Calu3 (cell line): ENCODE measurements at regions not wholly inside any gene's neighbourhood (a gene's known extent, or its start where the extent isn't known, plus 50 kb on each side); places are given as distances from the start of the nearest gene placed in this dataset.
A peak's percentile ranks its signal among the peaks of the same experiment; 100 is the strongest.

Experiments used
- BruUV-seq: library from RNA; stranded (reverse); fragments of 400-500 nt; replicated peaks from 2 replicates; lab custom pipeline; 2021; lab: Mats Ljungman, UMichigan
- CTCF ChIA-PET: fragments of 300-600 bp; sonication (Branson Sonifier 250); formaldehyde crosslinking; loops from one replicate; lab custom pipeline; 2022; ENCODE audit warnings: antibody characterized with exemption; lab: Charles Lee
- DNase-seq: peaks from one replicate; pipeline ENCODE4 v3.0.0; 2022
- H3K27ac Mint-ChIP-seq: one replicate; pipeline ENCODE4 v1.8.0; 2022; ENCODE audit warnings: mixed read lengths; ENCODE audit not compliant: unreplicated experiment
- H3K27me3 Mint-ChIP-seq: one replicate; pipeline ENCODE4 v1.8.0; 2022; ENCODE audit warnings: mixed read lengths; ENCODE audit not compliant: unreplicated experiment
- H3K36me3 Mint-ChIP-seq: one replicate; pipeline ENCODE4 v1.8.0; 2022; ENCODE audit warnings: mild to moderate bottlenecking, moderate library complexity, mixed read lengths; ENCODE audit not compliant: insufficient read depth, unreplicated experiment
- H3K4me1 Mint-ChIP-seq: one replicate; pipeline ENCODE4 v1.8.0; 2022; ENCODE audit warnings: mild to moderate bottlenecking, low read depth, mixed read lengths; ENCODE audit not compliant: unreplicated experiment
- H3K4me3 Mint-ChIP-seq: one replicate; pipeline ENCODE4 v1.8.0; 2022; ENCODE audit warnings: mild to moderate bottlenecking, low read depth, moderate library complexity, mixed read lengths; ENCODE audit not compliant: unreplicated experiment
- H3K9me3 Mint-ChIP-seq: one replicate; pipeline ENCODE4 v1.8.0; 2022; ENCODE audit warnings: low read depth, mixed read lengths; ENCODE audit not compliant: unreplicated experiment
- intact Hi-C: fragments of 100-400 bp; cut with micrococcal nuclease; formaldehyde crosslinking; loops from one replicate; pipeline ENCODE4 v1.10.0; 2022; ENCODE audit not compliant: unreplicated experiment
- TF ChIP-seq, protein P1 (sequence below): fragments of 200-600 bp; IDR thresholded peaks from one replicate; pipeline ENCODE4 v1.8.0; 2022; ENCODE audit warnings: antibody characterized with exemption; ENCODE audit not compliant: unreplicated experiment

DNA sequence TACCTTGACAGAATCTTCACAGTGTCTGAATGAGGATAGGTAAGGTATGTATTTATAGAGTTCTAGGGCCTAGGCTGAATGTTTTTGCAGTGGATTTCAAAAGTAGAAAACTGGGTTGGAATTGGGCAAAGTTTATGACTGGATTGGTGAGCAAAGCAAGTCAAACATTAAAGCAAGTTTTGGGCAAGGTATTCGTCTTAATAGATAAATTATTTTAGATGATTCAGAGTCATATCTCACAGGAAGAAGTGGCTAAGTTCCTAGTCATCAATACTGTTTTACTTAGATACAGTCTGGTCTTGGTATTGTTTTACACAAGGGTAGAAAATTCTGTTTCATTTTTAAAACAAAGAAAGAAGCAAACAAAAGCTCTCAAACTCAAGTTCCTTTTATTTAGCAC lies 284.1 kb upstream of the EPHA7 start:
- Mint-ChIP-seq H3K36me3 (no peaks in the 10 kb centered on the region), H3K9me3 (peaks cover 5% of the 10 kb centered on the region), H3K27me3 (no peaks in the 10 kb centered on the region), H3K4me1 (peaks cover 16% of the 10 kb centered on the region), H3K27ac (no peak overlapping the region), H3K4me3 (no peak overlapping the region)
- intact Hi-C loops: no loop called here
- TF ChIP-seq, protein P1, sequence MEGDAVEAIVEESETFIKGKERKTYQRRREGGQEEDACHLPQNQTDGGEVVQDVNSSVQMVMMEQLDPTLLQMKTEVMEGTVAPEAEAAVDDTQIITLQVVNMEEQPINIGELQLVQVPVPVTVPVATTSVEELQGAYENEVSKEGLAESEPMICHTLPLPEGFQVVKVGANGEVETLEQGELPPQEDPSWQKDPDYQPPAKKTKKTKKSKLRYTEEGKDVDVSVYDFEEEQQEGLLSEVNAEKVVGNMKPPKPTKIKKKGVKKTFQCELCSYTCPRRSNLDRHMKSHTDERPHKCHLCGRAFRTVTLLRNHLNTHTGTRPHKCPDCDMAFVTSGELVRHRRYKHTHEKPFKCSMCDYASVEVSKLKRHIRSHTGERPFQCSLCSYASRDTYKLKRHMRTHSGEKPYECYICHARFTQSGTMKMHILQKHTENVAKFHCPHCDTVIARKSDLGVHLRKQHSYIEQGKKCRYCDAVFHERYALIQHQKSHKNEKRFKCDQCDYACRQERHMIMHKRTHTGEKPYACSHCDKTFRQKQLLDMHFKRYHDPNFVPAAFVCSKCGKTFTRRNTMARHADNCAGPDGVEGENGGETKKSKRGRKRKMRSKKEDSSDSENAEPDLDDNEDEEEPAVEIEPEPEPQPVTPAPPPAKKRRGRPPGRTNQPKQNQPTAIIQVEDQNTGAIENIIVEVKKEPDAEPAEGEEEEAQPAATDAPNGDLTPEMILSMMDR: no peak
- DNase-seq: no peak
- no TSS peak for BruUV-seq
- CTCF ChIA-PET: no interaction called here

DNA sequence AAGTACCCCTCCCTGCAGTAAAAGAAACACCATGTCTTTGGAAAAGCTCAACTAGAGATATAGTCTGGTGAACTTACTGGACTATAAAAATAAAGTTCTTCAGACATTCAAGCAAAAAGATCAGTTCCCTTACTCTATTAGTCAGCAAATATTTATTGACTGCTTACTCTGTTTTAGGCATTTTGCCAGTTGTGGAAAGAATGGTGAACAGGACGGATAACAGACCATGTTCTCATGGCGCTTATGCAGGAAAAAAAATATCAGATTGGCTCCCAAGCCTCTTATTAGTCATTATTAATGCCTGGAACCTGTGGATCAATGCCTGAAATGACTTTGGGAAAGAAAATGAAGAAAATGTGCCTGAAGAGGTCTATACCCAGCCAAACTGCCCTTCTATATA lies 282.2 kb upstream of the EPHA7 start:
- no peak for DNase-seq
- Mint-ChIP-seq H3K36me3 (no peaks in the 10 kb centered on the region), H3K27ac (peak overlapping the region; percentile 34), H3K4me3 (no peak overlapping the region), H3K9me3 (peaks cover 6% of the 10 kb centered on the region), H3K4me1 (peaks cover 16% of the 10 kb centered on the region), H3K27me3 (no peaks in the 10 kb centered on the region)
- TF ChIP-seq, protein P1: no peak
- intact Hi-C loops: no loop called here
- CTCF ChIA-PET: no interaction called here
- BruUV-seq: no TSS peak

DNA sequence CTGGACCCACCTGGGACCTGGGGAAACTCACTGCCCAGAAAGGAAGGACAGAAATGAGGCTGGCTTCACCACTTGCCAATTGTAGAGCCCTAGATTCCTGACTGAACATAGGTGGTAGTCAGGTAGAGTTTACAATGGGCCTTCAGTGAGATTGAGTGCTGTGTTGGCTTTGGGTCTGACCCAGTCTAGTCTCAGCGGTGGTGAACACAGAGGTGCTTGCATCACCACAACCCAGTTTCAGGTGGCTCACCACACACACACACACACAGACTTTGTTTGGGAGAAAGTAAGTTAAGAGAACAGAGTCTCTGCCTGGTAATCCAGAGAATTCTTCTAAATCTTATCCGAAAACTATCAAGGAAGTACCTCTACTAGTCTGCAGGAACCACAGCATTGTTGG lies 266.1 kb upstream of the EPHA7 start:
- TF ChIP-seq, protein P1: no peak
- intact Hi-C loops: no loop called here
- Mint-ChIP-seq H3K27me3 (no peaks in the 10 kb centered on the region), H3K4me1 (peaks cover 18% of the 10 kb centered on the region), H3K4me3 (no peak overlapping the region), H3K27ac (no peak overlapping the region), H3K9me3 (peaks cover 5% of the 10 kb centered on the region), H3K36me3 (no peaks in the 10 kb centered on the region)
- CTCF ChIA-PET: no interaction called here
- no TSS peak for BruUV-seq
- DNase-seq: no peak

DNA sequence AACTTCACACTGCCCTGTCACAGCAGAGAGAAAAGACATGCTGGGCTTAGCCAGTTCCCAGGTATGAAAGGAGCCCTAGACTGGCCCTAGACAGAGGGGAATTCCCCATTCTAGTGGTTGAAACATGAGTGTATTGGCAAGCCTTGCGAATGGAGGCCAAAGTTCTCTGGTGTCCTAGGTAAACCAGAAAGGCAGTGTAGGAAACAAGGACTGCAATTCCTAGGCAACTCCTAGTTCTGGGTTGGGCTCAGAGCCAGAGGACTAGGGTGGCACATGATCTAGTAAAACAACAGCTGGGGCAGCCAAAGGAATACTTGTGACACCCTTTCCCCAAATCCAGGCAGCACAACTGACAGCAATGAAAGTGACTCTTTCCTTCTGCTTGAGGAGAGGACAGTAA lies 265.0 kb upstream of the EPHA7 start:
- H3K4me3 Mint-ChIP-seq: no peak overlapping the region
- CTCF ChIA-PET: no interaction called here
- peak overlapping the region; percentile 58 for H3K27ac Mint-ChIP-seq
- TF ChIP-seq, protein P1: no peak
- intact Hi-C loops: no loop called here
- H3K27me3 Mint-ChIP-seq: no peaks in the 10 kb centered on the region
- BruUV-seq: no TSS peak
- no peaks in the 10 kb centered on the region for H3K36me3 Mint-ChIP-seq
- peaks cover 29% of the 10 kb centered on the region for H3K4me1 Mint-ChIP-seq
- DNase-seq: peak; percentile 50
- H3K9me3 Mint-ChIP-seq: peaks cover 5% of the 10 kb centered on the region
